GM19025 (cell line): ENCODE measurements at regions not wholly inside any gene's neighbourhood (a gene's known extent, or its start where the extent isn't known, plus 50 kb on each side); places are given as distances from the start of the nearest gene placed in this dataset.

ENCODE experiments used
- ATAC-seq: cut with Tn5 transposase; IDR thresholded peaks from one replicate; pipeline ENCODE4 v1.9.1; 2021; ENCODE audit warnings: mild to moderate bottlenecking, low read depth, moderate library complexity; ENCODE audit not compliant: unreplicated experiment

DNA sequence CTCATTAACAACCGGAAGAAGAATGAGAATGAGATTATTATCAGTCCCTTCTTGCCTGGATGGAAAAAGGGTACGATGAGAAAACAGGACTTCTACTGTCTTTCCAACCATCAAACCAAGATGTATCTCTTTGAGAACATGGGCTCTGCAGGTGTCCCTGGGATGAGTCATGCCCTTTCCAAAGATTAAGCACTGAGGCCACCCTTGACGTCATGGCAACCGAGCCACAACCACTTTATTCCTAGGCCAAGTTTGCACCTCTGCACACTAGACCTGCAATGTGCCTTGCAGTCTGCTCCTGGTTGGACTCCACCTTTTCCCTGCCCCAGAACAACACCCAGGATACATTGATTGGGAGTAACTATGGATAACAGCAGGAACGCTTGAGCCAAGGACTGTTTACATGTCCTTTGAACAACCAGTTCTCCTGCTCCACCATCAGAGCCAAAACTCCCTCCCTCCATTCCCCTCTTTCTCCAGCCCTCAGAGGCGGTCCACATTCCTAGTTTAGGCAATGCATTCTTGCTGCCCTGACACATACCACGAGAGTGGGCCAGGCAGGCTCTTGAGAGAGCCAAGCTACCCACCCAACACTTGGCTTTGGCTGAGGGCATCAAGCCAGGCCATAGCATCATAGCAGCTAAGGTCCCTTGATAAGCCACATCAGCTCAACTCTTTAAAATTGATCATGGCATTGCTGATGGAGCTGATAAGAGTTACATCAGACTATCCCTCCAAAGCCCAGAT is 310.7 kb downstream of the TNS1 start:
- ATAC-seq = no peak

DNA sequence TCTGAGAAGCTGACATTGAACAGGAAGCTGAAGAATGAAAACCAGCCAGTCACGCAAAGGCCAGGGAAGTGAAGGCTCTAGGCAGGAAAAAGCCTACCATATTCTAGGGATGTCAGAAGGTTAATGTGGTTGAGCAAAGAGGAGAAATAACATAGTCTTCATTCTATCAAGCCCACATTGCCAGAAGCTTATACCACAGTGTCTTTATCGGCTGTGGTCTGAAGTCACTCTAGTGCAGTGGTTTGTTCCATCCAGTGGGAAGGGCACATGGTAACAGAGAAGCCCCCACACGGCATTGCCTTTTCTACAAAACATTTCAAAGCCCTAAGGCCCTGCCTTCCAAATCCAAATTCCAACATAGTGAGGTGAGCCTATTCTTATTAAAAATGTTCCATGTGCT is 311.3 kb downstream of the TNS1 start:
- no peak for ATAC-seq

DNA sequence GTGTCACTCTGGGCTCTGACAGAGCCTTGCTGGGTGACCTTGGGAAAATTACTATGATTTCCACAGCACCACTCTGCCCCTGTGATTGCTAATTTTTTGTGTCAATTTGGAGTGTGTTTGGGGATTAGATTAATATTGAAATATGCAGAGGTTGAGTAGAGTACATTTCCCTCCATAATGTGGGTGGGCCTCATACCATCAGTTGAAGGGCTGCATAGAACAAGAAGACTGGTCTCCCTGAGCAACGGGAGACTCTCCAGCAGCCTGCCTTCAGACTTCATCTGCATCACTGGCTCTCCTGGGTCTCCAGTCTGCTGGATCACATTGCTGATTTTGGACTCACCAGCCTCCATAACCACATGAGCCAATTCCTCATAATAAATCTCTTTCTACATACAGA is 313.7 kb downstream of the TNS1 start:
- no peak for ATAC-seq

DNA sequence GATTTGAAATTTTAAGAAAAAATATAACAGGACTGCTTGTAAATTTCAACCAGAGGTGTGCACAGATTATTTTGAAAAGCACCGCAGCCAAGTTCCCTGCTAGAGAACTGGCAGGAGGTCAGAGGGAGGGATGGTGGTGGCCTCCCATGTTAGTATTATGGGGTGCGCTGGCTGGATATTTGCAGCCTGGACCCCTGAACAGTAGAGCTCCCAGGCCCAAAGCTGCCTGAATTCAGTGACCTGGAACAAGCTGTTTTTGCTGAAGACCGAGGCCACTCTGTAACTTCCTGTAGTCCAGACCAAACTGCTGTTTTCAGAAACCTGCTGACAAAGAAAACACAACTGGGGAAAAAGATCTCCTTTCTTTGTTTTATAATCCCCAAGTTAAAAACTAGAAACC is 314.3 kb downstream of the TNS1 start:
- no peak for ATAC-seq

DNA sequence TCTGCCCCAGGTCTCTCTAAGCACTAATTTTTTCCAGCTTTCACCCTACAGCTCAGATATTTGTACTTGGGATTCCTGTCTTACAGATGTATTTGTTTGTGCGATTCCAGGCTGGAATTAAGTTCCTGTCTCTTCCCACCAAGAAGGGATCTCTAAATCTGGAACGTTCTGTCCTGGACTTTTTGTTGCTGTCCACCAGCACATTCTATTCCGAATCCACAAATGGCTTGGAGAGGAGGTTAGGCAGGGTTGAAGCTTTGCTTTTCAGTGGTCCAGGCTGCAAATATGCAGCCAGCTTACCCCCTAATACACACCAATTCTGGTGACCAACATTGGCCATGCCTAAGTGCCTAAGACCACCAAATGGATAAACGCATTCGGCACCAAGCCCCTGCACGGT is 315.0 kb downstream of the TNS1 start:
- ATAC-seq = no peak

DNA sequence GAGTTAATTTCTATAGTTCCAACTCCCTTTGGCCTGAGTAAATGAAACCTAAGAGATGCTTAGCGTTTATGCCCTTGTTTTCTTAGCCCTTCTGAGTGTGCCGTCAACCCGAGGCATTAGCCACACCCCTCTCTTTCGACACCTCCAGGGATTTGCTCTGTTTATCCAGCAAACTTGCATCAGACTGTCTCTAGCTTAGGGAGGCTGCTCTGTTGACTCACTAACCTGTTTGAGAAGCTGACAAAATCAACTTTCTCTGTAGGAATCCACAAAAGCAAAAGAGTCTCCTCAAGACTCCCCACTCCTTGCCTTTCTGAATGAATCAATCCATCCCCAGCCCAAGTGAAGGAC is 317.6 kb downstream of the TNS1 start:
- no peak for ATAC-seq

DNA sequence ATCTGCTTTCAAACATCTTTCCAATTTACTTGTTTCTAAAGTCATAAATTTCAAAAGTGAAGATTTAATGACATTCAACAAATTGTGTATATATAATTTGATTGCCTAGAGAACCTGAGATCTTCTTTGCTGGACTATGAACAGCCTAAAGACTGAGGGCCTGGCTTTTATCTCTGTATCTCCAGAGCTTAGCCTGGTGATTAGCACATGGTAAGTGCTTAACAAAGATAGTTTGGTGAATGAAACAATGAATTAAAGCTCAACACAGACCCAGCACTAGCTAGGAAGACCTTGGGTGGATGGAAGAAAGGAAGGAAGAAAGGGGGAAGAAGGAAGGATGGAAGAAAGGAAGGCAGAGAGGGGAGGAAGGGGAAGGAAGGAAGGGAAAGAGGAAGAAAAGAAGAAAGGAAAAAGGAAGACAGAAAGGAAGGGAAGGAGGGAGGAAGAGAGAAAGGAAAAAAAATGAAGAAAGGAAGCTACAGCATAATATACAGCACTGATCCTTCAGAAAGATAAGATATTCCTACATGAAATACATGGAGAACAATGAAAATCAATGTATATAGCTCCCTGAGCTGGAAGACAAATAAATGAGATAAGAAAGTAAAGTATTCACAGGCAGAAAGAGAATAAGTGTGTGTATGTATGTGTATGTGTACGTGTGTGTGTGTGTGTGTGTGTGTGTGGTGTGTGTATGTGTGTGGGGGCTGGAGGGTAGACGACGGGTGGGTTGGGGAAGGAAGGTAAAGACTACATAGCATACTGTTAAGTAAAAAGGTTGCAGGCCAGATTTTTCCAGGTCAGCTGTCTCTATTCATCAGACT is 318.2 kb downstream of the TNS1 start:
- no peak for ATAC-seq

DNA sequence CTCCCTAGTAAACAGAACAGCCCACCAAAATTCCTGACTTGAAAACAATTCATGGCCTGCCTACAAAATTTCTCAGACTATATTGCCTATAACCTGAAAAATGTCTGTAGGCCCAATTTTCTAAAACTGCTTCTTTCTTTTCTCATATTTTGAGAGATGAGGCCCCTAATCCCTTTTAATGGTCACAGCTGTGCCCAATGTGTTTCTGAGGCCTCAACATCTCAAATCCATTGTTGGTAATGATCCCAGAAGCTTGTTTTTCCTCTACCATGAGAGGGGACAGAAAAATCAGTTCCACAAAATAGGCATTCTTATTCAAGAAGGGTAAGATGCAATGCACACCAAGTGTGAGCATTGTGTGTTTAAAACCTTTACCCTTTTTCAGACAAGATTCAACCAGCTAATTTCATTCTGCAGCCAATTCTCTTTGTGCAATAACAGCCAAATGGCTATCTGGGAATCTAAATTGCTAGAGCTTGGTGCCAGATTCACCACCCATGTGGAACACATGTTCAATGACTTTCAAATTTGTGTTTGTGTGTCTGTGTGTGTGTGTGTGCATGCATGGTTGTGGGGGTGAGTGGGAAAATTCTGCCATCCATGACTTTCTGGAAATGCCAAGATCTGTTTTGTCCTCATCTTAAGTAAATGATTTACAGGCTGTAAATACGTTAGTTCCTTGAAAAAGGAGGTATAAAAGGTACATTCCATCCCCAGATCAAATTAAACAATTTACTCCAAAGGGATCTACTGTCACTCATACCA is 319.5 kb downstream of the TNS1 start:
- ATAC-seq = no peak

DNA sequence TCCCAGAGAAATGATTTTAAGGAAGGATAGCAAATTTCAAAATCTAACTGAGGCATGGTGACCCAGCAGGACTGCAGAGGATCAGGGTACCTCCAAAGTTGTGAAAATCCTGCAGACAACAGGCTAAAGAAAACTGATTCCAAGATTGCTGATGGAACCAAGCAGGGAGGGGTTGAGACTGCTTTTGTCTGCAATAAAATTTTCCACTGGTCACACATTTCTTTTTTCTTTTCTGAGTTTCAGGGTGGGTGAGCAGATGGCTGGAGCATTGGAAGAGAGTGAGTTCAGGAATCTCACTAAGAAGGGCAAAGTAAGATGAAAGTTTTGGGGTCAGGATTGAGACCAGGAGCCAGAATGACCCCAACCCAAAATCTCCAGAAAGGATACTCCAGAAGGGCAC is 321.0 kb downstream of the TNS1 start:
- ATAC-seq = no peak

DNA sequence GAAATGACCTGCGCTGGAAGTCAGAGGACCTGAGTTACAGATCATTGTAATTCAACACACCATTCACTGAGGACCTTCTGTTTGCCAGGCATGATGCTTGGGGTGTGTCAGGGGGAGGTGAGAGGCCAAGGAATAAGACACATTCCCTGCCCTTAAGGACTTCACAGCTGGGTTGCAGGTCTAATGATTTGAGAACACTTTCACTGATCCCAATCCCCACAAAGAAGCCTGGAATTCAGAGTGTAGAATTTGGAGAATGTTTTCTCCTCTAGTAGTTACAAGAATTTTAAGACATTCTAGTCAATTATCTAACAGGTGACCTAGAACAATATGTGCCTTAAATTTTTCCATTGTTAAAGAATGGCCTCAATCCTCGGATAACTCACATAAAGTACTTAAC is 322.4 kb downstream of the TNS1 start:
- ATAC-seq = no peak

DNA sequence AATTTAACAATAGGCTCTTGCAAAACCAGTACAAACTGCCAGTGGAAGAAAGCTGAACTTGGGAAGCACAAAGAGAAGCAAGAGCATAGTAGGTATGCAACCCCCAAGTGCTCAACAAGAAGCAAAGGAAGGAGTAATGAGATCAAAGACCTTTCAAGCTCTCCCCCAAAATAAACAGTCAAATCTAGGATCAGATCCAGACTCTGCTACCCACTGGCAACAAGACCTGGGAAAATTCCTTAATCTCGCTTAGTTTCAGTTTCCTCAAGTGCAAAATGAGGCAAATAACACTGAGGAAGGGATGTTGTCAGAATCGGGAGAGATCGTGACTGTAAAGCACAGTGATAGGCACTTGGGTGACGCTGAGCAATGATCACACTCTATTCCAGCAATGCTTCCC is 329.2 kb downstream of the TNS1 start:
- no peak for ATAC-seq

DNA sequence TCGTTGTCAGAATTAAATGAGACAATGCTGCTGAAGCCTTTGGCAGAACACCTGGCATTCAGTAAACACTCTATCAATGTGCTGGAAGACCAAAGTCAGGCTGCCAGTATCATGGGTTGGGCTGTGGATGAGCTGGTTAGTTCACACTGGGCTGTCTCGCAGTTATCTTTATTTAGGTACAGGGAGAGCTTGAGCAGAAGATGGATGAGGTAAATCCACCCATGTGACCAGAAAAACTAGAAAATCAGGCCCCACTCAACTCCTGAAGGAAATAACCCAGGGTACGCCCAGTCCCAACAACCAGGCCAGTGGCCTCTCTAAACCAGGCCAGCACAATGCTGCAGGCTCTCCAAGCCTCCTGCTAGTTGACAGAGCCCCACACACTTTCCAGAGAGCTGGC is 330.3 kb downstream of the TNS1 start:
- no peak for ATAC-seq

DNA sequence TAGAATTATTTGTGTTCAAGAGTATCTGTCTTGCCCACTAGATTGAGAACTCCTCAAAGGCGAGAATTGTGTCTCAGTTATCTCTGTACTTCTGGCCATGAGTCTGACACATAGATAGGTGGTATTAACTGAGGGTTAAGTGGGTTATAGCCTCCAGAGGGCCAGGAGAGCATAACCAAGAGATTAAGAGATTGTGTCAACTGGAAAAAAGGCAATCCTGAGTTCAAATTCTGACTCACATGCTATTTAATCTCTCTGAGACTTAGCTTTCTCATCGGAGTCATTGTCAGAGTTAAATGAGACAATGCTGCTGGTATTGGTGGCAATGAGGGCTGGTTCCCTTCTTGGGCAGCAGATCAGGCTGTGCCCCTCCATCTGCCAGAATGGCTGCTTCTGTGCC is 330.9 kb downstream of the TNS1 start:
- ATAC-seq = no peak

DNA sequence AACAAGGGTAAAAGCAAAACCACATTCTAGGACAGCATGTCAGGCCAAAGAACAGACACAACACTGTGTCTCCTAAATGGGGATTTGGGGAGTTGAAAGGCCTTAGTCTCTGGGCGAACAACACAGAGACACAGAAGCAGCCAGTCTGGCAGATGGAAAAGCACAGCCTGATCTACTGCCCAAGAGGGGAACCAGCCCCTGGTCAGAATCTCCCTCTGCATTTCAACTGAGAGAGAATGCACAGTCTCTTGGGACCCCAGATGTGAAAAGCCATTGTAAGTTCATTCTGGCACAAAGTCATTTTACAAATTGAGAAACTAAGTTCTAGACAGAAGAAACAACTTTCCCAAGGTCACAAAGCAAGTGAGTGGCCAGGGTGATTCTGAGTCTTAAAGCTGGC is 331.7 kb downstream of the TNS1 start:
- no peak for ATAC-seq

DNA sequence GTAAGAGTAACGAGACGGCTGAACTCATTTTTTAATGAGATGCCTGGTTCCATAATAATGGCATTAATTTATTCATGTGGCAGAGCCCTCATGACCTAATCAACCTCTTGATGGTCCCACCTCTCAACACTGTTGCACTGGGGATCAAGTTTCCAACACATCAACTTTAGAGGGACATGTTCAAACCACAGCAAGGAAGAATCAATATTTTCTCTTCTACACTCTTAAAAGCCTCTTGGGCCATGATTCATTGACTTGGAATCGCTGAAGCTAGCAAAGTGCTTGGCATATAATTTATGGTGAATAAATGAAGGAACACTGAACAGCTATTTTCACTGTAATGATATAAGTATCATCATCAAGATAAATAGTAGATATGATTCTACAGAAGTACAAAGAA is 333.0 kb downstream of the TNS1 start:
- ATAC-seq = no peak

DNA sequence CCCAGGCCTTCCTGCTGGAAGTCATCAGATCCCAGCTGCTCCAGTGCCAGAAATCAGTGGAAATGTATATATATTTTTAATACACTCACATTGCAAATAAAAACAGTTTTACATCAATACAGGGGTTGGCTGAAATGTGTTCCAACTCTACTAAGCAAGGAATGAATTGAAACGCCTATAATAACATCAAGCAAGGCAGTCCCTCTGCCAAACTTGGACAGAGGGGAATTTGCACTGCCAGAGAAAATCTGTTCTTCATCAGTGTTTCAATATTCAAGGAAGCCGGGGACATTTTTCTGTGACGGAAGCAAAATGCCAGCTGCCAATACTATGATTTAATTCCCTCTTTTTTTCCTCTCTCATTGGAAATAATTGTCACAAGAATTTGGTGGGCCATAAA is 335.3 kb downstream of the TNS1 start:
- no peak for ATAC-seq

DNA sequence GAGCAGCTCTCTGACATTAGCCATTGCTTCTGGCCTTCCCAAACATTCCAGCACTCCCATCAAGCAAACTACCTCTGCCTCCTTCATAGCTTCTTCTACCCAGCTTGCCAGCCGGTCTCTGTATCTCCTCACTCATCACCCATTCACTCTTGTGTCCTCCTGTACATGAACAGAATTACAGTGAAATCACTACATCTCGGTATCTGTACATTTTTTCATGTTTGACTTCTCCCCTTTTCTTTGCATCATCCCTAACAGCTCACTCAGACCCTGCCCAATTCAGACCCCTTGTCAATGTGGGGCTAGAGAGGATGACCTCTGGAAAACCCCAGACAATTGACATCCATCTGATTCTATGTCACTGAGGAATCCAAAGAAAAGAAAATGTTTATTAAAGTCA is 335.8 kb downstream of the TNS1 start:
- ATAC-seq = no peak

DNA sequence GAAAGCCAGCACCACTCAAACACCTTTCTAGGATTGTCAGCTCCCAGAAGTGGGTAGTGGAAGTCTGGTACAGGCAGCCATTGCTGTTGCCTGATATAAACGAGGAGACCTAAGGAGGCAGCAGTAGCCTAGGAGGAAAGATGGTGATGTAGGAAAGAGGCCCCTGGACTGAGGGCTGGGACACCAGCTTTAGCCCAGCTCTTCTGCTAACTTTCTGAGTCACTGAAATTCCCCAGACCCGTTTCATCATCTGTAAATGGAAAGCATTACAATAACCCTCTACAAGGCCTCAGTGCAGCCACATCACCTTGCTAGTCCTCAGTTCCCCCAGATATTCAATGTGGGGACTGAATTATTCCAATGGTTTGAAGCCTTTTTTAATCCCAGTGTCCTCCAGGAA is 336.5 kb downstream of the TNS1 start:
- ATAC-seq = no peak

DNA sequence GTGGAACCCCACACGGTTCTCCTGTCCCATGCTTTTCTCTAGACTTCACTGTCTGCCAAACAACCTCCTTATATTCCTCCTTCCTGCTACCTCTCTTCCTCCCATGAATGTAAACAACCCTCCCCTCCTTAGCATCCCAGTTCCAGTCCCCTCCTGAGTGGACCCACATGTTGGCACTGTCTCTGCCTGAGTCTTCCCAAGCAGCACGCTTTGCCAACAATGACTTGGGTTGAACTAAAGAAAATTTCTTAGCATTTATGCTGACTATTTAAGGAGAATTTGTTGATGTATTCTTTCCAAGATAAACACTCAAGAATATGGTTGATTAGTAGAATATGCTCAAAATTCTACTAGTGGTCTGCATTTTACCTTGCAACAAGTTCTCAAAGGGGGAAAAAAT is 338.0 kb downstream of the TNS1 start:
- no peak for ATAC-seq

DNA sequence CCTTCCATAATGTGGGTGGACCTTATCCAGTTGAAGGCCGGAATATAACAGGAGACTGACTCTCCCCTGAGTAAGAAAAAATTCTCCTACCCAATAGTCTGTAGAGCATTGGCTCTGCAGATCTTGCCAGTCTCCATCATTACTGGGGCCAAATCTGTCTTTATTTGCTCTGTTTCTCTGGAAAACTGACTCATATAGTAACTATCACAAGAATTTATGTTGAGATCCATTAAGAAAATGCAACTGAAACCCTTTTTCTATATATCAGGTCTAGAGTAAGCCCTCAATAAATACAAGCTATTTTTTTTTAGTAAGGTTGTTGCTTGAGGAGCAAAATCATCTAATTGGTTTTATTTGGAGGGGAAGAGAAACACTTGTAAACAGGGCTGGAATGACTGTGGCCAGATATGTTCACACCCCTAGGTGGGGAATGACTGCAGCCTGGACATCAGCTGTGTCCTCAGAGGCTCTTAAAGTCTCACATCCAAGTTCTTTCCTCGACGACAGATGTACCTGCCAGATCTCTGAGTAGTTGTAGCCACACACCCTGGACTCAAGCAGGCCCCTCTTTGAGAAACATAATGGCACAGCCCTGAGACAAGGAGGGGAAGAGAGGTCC is 339.7 kb downstream of the TNS1 start:
- no peak for ATAC-seq

DNA sequence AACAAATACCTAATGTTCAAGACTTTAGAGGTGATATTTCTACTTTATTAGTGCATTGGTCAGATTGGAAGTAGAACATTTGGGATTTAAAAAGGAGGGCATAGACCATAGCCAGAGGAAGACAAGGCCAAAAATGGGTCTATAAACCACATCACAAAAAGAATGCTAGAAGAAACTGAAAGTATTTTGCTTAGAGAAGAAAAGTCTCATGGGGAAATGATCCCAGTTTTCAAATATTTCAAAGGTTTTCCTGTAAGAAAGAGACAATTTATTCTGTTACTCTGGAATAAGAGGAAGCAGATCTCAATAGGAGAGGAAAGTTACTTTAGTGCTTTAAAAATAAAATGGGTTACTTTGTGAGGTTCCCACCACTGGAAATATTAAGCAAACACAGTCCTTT is 341.4 kb downstream of the TNS1 start:
- no peak for ATAC-seq
